ENCODE measurements at regions not wholly inside any gene's neighbourhood (a gene's known extent, or its start where the extent isn't known, plus 50 kb on each side); places are given as distances from the start of the nearest gene placed in this dataset.
"Not testable (repeated sequence)": the region's sequence is repeated elsewhere in the genome, so short reads cannot be mapped to it uniquely, and the experiment has no call there.

DNA sequence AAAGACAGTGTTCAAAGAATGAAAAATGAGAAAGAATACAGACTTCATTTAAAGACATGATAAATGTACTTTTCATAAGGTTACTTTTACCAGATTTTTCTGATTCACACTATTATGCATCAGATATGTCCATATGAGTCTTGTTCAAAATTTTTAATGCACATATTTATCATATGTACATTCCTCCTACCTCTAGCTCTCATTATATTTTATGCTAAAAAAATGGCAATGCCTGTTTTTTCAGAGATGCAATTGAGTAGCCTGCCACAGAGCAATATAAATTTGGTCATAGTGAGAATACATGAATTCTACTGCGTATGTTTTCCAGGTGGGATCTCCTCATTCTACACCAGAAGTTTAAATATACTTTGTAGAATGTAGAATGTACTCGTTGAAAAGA, 807.0 kb upstream of the SLITRK6 start:
- H3K27me3 Mint-ChIP-seq, result no peaks in the 10 kb centered on the region
- ChIA-PET POLR2A (no interaction called here), CTCF (no interaction called here)
- H3K9me3 Mint-ChIP-seq, result peaks cover 5% of the 10 kb centered on the region
- no peak overlapping the region for H3K4me3 Mint-ChIP-seq
- H3K27ac Mint-ChIP-seq, result no peak overlapping the region
- H3K36me3 Mint-ChIP-seq, result no peaks in the 10 kb centered on the region
- DNase-seq, result no peak
- H3K4me1 Mint-ChIP-seq (ENCODE audit: low read depth), result no peaks in the 10 kb centered on the region
- intact Hi-C loops (cut with micrococcal nuclease), result no loop called here

DNA sequence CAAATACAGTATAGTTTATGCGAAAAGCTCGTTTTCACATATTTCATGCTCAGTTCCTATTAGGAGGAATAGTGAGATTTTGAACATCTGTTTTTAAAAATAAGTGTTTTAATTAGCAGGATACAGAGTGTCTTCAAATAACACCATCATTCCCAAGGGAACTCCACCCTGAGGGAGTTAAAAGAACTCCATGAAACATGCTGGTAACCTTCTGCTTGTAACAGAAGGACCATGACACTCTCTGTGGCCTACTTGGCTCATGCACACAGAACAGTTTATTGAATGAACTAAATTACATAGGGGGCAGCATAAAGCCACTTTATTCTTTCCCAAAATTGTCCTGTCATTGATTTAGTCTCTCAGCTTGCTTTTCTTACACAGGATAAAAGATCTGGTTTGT, 809.5 kb upstream of the SLITRK6 start:
- H3K4me1 Mint-ChIP-seq (ENCODE audit: low read depth), result no peaks in the 10 kb centered on the region
- POLR2A ChIA-PET, result no interaction called here
- CTCF ChIA-PET, result no interaction called here

DNA sequence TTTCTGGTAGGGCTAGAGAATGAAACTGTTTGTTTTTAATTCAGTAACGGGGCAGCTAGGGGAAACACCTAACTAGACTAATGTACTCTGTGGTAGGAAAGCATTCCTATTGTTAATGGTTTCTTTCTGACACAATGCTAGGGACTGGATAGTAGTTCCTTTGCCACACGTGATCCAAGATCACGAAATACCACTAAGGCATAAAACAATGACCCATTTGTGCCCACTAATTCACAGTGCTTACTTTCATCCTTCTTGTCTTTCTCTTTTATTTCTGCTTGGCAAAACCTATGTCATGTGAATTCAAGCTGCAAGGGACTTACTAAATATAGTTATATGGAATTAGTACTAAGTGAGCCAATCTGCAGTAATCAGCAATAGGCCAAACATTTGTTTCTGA, 834.1 kb upstream of the SLITRK6 start:
- DNase-seq, result no peak
- no peaks in the 10 kb centered on the region for H3K4me1 Mint-ChIP-seq (ENCODE audit: low read depth)
- no peaks in the 10 kb centered on the region for H3K27me3 Mint-ChIP-seq
- no peak overlapping the region for H3K4me3 Mint-ChIP-seq
- ChIA-PET CTCF (no interaction called here), POLR2A (no interaction called here)
- H3K27ac Mint-ChIP-seq, result no peak overlapping the region
- no peaks in the 10 kb centered on the region for H3K36me3 Mint-ChIP-seq
- peaks cover 13% of the 10 kb centered on the region for H3K9me3 Mint-ChIP-seq
- intact Hi-C loops (cut with micrococcal nuclease), result no loop called here

More for the DNA sequence above, 809.5 kb upstream of the SLITRK6 start:
- Mint-ChIP-seq H3K4me3 (no peak overlapping the region), H3K27ac (no peak overlapping the region), H3K9me3 (peaks cover 13% of the 10 kb centered on the region), H3K27me3 (no peaks in the 10 kb centered on the region), H3K36me3 (no peaks in the 10 kb centered on the region)
- intact Hi-C loops (cut with micrococcal nuclease), result no loop called here
- no peak for DNase-seq

DNA sequence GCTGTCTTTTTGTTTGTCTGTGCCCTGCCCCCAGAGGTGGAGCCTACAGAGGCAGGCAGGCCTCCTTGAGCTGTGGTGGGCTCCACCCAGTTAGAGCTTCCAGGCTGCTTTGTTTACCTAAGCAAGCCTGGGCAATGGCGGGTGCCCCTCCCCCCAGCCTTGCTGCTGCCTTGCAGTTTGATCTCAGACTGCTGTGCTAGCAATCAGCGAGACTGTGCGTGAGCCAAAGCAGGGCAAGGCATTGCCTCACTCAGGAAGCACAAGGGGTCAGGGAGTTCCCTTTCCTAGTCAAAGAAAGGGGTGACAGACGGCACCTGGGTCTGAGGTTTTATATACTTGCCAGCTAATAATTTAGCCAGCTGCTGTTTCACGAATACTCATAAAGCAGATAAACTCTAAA, 852.0 kb upstream of the SLITRK6 start:
- DNase-seq; H3K4me3 Mint-ChIP-seq; H3K27me3 Mint-ChIP-seq; H3K4me1 Mint-ChIP-seq (ENCODE audit: low read depth); H3K27ac Mint-ChIP-seq; H3K9me3 Mint-ChIP-seq; POLR2A ChIA-PET; CTCF ChIA-PET; intact Hi-C loops (cut with micrococcal nuclease); H3K36me3 Mint-ChIP-seq: not testable (repeated sequence)

DNA sequence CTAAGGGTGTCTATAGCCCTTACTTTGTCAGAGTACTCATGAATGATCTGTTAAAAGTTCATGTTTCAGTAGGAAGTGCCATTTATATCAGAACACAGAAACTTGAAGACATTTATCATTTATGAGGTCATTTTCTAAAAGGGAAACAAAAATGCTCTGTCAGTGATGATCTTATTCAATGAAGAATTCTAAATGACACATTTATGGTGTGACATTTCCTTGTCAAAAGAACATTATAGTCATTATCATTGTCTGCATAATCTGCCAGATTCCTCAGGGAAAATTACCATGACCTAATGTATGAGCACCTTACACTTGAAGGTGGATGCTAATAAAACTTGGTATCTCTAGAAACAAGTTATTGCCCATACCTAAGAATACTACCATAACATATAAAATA, 853.8 kb upstream of the SLITRK6 start:
- Mint-ChIP-seq H3K9me3 (peaks cover 4% of the 10 kb centered on the region), H3K4me3 (no peak overlapping the region), H3K4me1 (ENCODE audit: low read depth) (no peaks in the 10 kb centered on the region), H3K36me3 (no peaks in the 10 kb centered on the region), H3K27ac (no peak overlapping the region), H3K27me3 (no peaks in the 10 kb centered on the region)
- CTCF ChIA-PET, result no interaction called here
- intact Hi-C loops (cut with micrococcal nuclease), result no loop called here
- POLR2A ChIA-PET, result no interaction called here
- no peak for DNase-seq

DNA sequence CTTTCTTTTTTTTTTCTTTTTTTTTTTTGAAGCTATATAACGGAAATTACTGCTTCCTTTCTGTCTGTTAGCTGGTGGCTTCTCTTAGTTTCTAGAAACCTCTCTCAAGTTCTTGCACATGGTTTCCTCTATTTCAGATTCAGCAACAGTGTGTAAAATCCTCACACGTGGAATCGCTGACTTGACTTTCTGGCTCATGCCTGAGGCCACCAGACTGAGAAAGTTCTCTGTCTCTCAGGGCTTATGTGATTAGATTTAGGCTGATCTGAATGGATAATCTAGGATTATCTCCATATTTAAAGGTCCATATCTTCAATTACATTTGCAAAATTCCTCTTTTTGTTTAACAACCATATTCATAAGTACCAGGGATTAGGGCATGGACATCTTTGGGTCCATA, 856.3 kb upstream of the SLITRK6 start:
- no peaks in the 10 kb centered on the region for H3K4me1 Mint-ChIP-seq (ENCODE audit: low read depth)
- peaks cover 7% of the 10 kb centered on the region for H3K9me3 Mint-ChIP-seq
- no peak overlapping the region for H3K27ac Mint-ChIP-seq
- ChIA-PET CTCF (no interaction called here), POLR2A (no interaction called here)
- no peak overlapping the region for H3K4me3 Mint-ChIP-seq
- no peaks in the 10 kb centered on the region for H3K27me3 Mint-ChIP-seq
- no peak for DNase-seq
- H3K36me3 Mint-ChIP-seq, result no peaks in the 10 kb centered on the region
- intact Hi-C loops (cut with micrococcal nuclease), result no loop called here

DNA sequence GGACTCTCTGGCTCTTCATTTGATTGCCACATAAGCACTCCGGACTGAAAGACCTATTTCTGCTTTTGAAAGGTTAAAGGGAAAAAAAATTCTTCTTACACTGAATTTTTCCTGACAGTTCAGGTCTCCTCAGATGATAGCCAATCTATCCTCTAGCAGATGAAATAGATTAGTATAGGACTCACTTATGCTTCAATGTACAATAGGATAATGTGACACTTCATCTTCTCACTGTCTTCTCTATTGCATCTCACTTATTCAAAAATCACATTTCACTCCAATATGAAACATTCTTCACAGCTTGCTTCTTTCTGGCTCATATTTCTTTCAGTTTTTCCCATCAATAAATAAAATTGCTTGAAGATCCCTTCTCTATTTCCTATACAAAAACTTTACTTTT, 860.9 kb upstream of the SLITRK6 start:
- ChIA-PET POLR2A (no interaction called here), CTCF (no interaction called here)
- no peaks in the 10 kb centered on the region for H3K27me3 Mint-ChIP-seq
- H3K36me3 Mint-ChIP-seq, result no peaks in the 10 kb centered on the region
- no peak overlapping the region for H3K4me3 Mint-ChIP-seq
- H3K9me3 Mint-ChIP-seq, result peaks cover 17% of the 10 kb centered on the region
- no peak overlapping the region for H3K27ac Mint-ChIP-seq
- no peaks in the 10 kb centered on the region for H3K4me1 Mint-ChIP-seq (ENCODE audit: low read depth)
- no peak for DNase-seq
- intact Hi-C loops (cut with micrococcal nuclease), result no loop called here

DNA sequence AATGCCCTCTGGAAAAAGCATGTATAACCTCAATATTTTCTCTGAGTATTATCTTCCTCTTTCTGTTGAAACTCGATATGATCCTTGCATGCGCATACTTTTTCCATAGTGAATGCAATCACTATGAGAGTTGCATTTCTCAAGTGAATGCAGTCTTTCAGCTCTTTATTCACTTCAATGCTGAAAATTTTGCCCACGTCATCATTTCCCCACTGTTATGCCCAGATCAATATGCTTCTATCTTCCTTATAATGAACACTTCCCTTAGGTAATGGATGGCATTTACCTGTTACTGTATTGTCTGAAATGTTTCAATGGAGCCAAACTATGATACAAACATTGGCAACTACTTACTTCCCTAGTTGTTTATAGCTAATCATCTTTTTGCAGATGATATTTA, 866.6 kb upstream of the SLITRK6 start:
- no peak overlapping the region for H3K27ac Mint-ChIP-seq
- intact Hi-C loops (cut with micrococcal nuclease), result no loop called here
- no peak overlapping the region for H3K4me3 Mint-ChIP-seq
- no peaks in the 10 kb centered on the region for H3K4me1 Mint-ChIP-seq (ENCODE audit: low read depth)
- H3K27me3 Mint-ChIP-seq, result no peaks in the 10 kb centered on the region
- ChIA-PET CTCF (interaction anchor here (0.6 kb wide), 1 partner anchor 9 kb away, joined by 4 read pairs; no protein-coding TSS in a partner anchor), POLR2A (no interaction called here)
- no peaks in the 10 kb centered on the region for H3K36me3 Mint-ChIP-seq
- DNase-seq, result no peak
- peaks cover 19% of the 10 kb centered on the region for H3K9me3 Mint-ChIP-seq

DNA sequence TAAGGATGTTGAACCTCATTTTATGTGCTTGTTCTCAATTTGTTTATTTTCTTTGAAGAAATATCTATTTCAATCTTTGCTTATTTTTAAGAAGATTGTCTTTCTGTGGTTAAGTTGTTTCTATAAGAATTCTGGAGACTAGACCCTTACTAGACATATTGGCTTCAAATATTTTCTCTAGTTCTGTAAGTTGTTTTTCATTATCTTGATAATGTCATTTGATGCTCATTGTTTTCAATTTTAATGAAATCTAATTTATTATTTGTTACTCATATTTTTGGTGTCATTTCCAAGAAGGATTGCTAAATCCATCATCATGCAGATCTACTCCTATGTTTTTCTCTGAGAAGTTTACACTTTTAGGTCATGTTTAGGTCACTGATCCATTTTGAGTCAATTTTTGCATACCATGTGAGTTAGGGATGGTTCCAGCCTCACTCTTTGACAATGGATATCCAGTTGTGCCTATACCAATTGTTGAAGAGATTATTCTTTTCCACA, 874.8 kb upstream of the SLITRK6 start:
- no peak for DNase-seq
- POLR2A ChIA-PET, result no interaction called here
- CTCF ChIA-PET, result no interaction called here
- Mint-ChIP-seq H3K4me1 (ENCODE audit: low read depth) (no peaks in the 10 kb centered on the region), H3K36me3 (no peaks in the 10 kb centered on the region), H3K9me3 (peaks cover 9% of the 10 kb centered on the region), H3K4me3 (no peak overlapping the region), H3K27ac (no peak overlapping the region), H3K27me3 (no peaks in the 10 kb centered on the region)
- intact Hi-C loops (cut with micrococcal nuclease), result no loop called here

DNA sequence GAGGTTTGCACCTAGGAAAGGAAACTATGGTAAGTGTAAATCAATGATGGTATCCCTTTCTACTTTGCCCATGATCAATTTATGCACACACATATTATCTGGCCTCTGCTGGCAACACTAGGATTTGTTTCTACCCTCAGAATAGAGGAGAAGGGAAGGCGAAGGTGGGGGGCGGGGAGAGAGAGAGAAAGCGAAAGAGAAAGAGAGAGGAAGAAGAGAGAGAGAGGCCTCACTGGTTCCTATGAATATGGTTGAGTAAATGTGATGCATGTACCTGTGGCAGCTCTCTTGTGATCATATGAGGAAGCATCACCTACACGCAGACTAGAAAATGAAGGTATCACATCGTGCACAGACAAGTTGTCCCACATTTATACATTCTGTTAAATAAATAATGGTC, 882.0 kb upstream of the SLITRK6 start:
- Mint-ChIP-seq H3K4me3 (no peak overlapping the region), H3K27me3 (no peaks in the 10 kb centered on the region)
- CTCF ChIA-PET, result no interaction called here

DNA sequence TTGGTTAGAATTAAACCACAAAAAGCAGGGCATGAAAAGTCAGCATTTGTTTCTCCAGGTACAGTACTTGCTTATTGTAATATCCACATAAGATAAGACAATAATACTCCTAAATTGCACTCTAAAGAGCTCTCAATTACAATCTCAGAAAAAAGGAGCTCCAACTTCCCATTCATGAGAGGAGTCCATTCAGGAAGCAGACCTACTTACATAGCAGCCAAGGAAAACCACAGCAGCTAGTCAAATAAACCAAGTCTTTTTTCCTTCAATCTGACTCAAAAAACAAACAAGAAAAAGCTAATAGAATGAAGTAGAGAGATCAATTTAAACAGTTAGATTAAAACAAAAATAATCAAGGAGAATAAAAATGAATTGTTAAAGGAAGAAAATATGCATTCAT, 885.2 kb upstream of the SLITRK6 start:
- intact Hi-C loops (cut with micrococcal nuclease), result no loop called here
- no peak for DNase-seq
- no peak overlapping the region for H3K27ac Mint-ChIP-seq
- ChIA-PET POLR2A (no interaction called here), CTCF (no interaction called here)
- no peaks in the 10 kb centered on the region for H3K36me3 Mint-ChIP-seq
- no peaks in the 10 kb centered on the region for H3K27me3 Mint-ChIP-seq
- peaks cover 12% of the 10 kb centered on the region for H3K9me3 Mint-ChIP-seq
- H3K4me1 Mint-ChIP-seq (ENCODE audit: low read depth), result no peaks in the 10 kb centered on the region
- H3K4me3 Mint-ChIP-seq, result no peak overlapping the region

More for the DNA sequence above, 882.0 kb upstream of the SLITRK6 start:
- DNase-seq, result no peak
- H3K27ac Mint-ChIP-seq, result no peak overlapping the region
- intact Hi-C loops (cut with micrococcal nuclease), result no loop called here
- POLR2A ChIA-PET, result no interaction called here
- H3K9me3 Mint-ChIP-seq, result peaks cover 12% of the 10 kb centered on the region
- no peaks in the 10 kb centered on the region for H3K36me3 Mint-ChIP-seq
- no peaks in the 10 kb centered on the region for H3K4me1 Mint-ChIP-seq (ENCODE audit: low read depth)

DNA sequence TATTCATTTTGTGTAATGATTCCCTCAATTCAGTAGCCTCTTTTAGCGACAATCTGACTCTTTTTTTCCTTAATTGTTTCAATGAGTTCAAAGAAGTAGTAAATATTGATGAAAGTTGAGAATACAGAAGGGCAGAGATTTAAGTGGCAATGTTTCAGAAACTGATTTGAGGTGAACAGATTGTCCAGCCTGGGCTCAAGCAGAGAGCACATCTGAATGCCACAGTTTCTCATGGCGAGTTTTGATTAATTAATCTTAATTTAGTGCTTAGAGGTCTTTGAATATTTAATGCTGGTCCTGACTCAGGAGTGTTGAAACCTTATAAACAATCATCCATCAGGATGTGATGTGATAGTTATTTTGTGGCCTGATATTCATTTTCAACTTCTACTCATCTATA, 890.7 kb upstream of the SLITRK6 start:
- POLR2A ChIA-PET, result no interaction called here

DNA sequence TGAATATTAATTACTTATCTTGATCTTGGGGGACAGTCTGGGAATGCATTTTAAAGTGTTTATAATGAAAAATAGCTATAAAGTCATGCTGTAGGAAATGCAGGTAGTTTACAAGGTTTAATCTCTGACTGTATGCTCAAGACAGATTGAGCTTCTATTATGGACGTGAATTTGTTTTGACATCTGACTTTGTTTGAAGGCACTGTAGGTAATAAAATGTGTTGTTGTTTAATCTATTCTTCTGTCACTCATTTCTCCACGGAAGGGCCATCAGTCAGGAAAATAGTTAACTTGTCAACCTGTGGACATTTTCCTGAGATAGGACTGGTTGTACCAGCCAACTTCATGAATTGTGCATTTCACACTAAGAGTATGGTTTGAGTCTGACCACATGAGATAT, 893.1 kb upstream of the SLITRK6 start:
- H3K27me3 Mint-ChIP-seq, result no peaks in the 10 kb centered on the region
- H3K9me3 Mint-ChIP-seq, result peaks cover 15% of the 10 kb centered on the region
- ChIA-PET POLR2A (no interaction called here), CTCF (no interaction called here)
- no peak overlapping the region for H3K4me3 Mint-ChIP-seq
- no peaks in the 10 kb centered on the region for H3K36me3 Mint-ChIP-seq
- no peaks in the 10 kb centered on the region for H3K4me1 Mint-ChIP-seq (ENCODE audit: low read depth)
- intact Hi-C loops (cut with micrococcal nuclease), result no loop called here
- no peak overlapping the region for H3K27ac Mint-ChIP-seq
- DNase-seq, result no peak

More for the DNA sequence above, 890.7 kb upstream of the SLITRK6 start:
- Mint-ChIP-seq H3K27ac (no peak overlapping the region), H3K9me3 (peaks cover 5% of the 10 kb centered on the region), H3K4me3 (no peak overlapping the region), H3K4me1 (ENCODE audit: low read depth) (no peaks in the 10 kb centered on the region), H3K36me3 (no peaks in the 10 kb centered on the region), H3K27me3 (no peaks in the 10 kb centered on the region)
- CTCF ChIA-PET, result no interaction called here
- intact Hi-C loops (cut with micrococcal nuclease), result no loop called here
- DNase-seq, result no peak

DNA sequence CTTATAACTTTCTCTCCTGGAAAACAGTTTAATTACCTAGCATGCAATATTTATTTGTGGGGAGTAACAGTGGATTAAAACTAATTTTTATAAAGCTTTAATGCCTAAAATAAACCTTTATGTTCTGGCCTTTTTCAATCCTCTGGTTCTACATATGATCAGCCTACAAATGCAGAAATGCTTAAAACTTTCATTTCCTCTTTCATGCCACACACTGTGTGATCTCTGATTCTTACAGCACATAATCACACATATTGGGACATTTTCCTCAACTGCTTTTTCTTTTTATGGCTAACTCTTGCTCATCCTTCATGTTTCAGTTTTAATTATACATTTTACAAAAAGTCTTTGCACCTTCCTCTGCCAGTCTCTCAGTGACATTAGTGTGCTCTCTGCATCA, 910.8 kb upstream of the SLITRK6 start:
- Mint-ChIP-seq H3K36me3 (no peaks in the 10 kb centered on the region), H3K27ac (no peak overlapping the region), H3K27me3 (no peaks in the 10 kb centered on the region), H3K4me1 (ENCODE audit: low read depth) (no peaks in the 10 kb centered on the region), H3K9me3 (peaks cover 18% of the 10 kb centered on the region), H3K4me3 (no peak overlapping the region)
- no peak for DNase-seq
- ChIA-PET CTCF (no interaction called here), POLR2A (no interaction called here)
- intact Hi-C loops (cut with micrococcal nuclease), result no loop called here

All from activated CD4-positive, alpha-beta memory T cell treated with anti-CD3 and anti-CD28 coated beads for 36 hours (primary cell).